Inflammatory macrophage treated with lipopolysaccharide for 1 hour (primary cell): ENCODE measurements at regions not wholly inside any gene's neighbourhood (a gene's known extent, or its start where the extent isn't known, plus 50 kb on each side); places are given as distances from the start of the nearest gene placed in this dataset.

ENCODE experiments used
- DNase-seq, 2 donors: peaks; one replicate each; pipeline ENCODE4 v3.0.0-alpha.2; 2020 to 2022

- DNase-seq: no peak
Observed at GRCh38 chr2:126795656-126796055, 103.0 kb upstream of the TEX51 start.

DNA sequence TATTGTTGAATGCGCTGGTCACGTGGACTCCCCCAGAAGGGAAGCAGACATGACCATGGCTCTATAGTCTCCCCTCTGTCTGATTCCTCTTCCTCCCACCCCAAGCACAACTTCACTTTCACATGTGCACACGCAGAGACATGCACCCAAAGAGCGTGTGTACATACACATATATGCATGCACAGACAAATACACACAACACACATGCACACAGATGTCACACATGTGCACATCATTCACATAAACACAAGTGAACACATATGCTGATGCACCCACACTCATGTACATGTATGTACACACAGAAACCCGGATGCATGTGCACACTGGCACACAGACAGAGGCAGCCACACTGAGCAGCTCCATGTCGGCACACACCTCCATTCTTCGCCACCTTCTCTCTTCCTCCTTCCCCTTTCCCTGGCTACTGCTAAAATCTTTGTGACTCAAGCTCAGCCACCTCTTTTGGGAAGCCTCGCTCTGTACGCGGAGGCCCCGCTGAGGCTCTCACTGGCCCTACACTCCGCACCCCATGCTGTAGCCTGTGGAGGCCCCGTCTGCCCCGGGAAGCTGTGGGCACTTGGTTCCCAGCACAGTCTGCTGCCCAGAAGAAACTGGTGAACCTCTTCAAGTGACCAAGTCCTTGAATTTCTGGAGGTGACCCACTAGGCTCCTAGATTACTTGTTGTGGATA is 101.6 kb upstream of the TEX51 start:
- peak in 1 of 2 donors; percentile 14 for DNase-seq

DNA sequence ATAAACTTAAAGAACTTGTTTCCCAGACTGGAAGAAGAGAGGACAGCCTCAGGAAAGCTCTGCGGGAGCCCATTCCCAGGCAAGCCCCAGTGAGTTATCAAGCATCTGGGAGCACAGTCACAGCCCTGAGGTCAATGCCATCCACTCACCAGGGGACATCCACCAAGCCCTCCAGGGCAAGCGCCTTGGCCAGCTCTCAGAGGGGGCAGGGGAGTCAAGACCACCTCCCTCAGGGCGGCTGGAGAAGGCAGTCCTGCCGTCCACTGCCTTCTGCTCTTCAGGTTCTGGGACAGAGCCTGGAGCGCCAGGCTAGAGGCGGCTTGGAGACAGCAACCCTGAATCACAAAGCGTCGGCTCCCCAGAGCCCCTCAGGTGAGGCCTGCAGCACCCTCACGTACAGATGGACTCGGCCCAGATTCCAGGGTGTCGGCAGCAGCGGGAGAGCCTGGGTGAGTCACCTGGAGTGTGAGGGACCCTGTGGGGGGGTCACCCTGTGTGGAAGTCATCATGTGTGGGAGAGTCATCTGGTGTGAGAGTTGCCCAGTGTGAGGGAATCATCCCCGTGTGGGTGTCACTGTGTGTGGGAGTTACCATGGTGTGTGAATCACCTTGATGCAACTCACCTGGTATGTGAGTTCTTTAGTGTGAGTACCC is 100.9 kb upstream of the TEX51 start:
- no peak for DNase-seq

DNA sequence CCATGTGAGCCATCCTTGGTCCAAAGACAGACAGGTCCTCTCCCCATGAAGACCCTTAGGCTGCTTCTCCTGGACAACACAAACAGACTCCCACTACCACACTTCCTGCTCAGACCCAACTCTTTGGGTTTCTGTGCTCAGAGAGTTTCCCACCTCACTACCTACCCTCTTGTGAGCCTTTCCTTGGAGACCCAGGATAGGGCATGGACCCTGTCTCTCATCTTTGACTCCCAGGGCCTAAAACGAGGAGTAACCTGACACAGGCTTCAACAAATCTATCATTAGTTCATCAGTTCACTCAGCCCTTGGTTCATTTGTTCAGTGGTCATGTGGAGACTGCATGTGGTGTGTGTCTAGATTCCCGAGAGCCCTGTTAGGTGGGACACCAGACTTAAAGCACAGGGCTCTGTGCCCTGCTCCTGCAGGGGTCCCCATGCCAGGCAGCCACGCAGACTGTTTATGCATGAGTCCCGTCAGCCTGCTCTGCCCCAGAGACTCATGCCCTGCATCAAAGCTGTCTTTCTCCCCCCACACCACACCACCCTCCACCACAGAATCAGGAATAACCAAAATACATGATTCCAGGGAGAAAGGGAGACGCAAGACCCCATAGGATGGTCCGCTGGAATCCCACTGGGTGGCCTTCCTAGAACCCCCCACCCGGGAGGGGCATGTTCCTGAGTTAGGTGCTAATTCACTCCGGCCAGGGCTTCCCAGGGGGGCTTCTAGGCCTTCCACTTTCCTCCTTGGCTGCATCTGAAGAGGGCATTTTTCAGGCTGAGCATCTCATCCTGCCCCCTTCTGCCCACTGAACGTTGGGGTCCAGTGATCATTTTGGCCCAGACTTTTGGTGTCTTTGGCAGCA is 100.2 kb upstream of the TEX51 start:
- no peak for DNase-seq

DNA sequence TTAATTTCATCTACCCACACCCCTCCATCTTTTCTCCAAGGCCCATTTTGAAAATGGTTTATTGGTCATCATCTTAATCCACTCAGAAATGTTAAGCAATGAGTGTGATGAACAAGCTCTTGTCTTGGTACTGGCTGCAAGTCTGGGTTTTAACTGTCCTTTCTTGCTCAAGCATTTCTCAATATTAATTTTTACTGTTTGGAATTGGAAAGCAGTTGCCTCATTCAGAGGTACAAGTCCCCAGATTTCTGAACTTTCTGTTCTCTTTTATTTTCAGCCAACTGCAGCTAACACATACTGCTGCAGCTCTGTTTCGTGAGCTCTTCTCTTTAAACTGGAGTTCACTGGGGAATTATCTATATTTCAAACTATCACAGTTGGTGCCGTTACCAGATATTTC is 99.4 kb upstream of the TEX51 start:
- DNase-seq: peak; percentile 75 to 81

DNA sequence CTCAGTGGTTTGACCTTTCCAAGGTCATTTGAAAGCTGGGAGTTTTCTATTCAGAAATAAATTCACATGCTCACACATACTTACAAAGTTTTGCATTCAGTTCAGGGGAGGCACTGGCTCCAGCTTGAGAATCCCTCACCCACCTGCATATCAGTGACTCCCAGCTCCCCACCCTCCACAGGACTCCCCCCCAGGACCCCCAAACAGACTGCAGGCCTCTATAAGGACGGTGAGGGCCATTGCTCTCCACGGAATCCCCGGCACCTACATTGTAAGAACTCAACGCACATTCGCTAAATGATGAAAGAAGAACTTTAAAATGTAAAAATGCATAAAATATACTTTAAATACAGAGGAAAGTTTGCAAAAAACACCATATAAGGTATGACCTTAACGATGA is 97.2 kb upstream of the TEX51 start:
- no peak for DNase-seq

GRCh38 chr2:126802316-126802715 is 96.4 kb upstream of the TEX51 start:
- no peak for DNase-seq

GRCh38 chr2:126802774-126803433 is 95.8 kb upstream of the TEX51 start:
- DNase-seq: no peak

GRCh38 chr2:126803434-126803775 is 95.3 kb upstream of the TEX51 start:
- DNase-seq: no peak

GRCh38 chr2:126804347-126804746 is 94.3 kb upstream of the TEX51 start:
- DNase-seq: no peak

DNA sequence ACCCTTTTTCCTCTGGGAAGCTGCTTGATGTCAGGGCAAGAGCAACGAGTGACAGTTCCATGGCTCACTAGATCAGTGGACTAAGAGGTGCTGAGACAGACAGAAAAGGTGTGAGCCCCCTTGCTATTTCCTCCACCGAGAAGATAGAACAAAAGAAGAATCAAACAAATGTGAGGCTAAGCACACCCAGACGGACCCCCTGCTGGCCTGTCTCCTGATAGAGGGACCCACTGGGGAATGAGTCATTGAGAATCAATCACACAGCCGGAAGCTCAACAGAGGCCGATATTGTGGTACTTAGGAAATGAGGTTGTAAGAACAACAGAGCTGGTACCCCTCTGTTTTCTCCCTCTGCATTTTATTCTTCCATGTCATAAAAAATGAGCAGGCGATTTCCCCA is 89.8 kb upstream of the TEX51 start:
- DNase-seq: no peak

- DNase-seq: no peak
Observed at GRCh38 chr2:126809340-126809739, 89.3 kb upstream of the TEX51 start.

DNA sequence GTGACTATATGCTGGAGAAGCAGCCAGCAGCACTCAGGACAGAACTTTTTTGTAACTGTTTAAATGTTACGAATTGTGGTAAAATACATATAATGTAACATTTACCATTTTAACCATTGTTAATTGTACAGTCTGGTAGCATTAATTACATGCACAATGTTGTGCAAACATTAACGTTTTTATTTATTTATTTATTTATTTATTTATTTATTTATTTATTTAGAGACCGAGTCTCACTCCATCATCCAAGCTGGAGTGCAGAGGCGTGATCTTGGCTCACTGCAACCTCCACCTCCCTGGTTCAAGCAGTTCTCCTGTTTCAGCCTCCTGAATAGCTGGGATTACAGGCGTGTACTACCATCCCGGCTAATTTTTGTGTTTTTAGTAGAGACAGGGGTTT is 88.7 kb upstream of the TEX51 start:
- no peak for DNase-seq

- DNase-seq: no peak
Observed at GRCh38 chr2:126811101-126811500, 87.6 kb upstream of the TEX51 start.

DNA sequence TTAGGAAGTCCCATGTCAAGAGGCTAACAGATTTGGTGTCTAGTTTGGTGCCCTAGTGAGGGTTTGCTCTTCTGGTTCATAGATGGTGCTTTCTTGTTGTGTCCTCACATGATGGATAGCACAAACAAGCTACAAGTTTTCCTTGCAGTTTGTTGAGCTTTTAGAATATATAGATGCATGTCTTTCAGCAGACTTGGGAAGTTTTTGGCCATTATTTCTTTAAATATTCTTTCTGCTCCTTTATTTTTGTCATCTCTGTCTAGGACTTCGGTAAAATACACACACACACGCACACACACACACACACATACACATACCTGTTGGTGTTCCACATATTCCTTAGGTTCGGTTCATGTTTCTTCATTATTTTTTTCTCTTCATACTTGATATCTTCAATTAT is 81.5 kb upstream of the TEX51 start:
- DNase-seq: no peak

GRCh38 chr2:126822115-126822514 is 76.6 kb upstream of the TEX51 start:
- DNase-seq: no peak

- DNase-seq: no peak
Observed at GRCh38 chr2:126822921-126823320, 75.8 kb upstream of the TEX51 start.

GRCh38 chr2:126823951-126824350 is 74.7 kb upstream of the TEX51 start:
- no peak for DNase-seq

GRCh38 chr2:126824663-126825062 is 74.0 kb upstream of the TEX51 start:
- DNase-seq: no peak

- DNase-seq: no peak
Observed at GRCh38 chr2:126825316-126825715, 73.4 kb upstream of the TEX51 start.

- DNase-seq: peak; percentile 25 to 26
Observed at GRCh38 chr2:126826491-126826890, 72.2 kb upstream of the TEX51 start.

DNA sequence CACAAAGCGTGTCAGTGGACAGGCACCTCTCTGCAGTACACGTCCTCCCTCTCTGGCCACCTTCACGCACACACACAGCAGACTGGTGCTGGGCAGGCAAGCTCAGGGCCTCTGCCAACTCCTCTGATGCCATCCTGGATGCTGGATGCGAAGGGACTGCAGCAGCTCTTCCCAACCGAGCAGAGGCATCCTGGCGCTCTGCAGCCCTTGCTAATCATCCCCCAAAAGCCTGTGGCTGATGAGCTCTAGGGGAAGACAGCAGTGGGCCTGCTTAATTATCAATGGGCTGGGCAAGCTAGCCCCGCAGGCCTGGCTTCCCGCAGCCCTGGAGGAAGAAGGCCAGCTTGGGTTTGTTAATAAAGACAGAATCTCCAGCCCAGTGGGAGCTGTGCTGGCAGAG is 71.3 kb upstream of the TEX51 start:
- no peak for DNase-seq

DNA sequence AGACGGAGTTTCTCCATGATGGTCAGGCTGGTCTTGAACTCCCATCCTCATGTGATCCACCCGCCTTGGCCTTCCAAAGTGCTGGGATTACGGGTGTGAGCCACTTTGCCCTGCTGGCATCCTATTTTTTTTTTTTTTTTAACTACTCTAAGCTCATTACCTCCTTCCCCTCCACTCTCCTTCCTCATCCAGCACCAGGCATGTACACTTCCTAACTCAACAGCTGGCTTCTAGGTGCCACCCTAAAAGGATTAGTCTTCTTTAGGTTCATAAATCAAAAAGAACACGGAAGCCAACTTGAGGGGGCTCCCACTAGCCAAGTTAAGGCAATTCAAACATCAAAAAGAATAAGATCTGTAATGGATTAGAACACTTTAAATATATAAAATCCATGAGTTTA is 70.6 kb upstream of the TEX51 start:
- DNase-seq: no peak

DNA sequence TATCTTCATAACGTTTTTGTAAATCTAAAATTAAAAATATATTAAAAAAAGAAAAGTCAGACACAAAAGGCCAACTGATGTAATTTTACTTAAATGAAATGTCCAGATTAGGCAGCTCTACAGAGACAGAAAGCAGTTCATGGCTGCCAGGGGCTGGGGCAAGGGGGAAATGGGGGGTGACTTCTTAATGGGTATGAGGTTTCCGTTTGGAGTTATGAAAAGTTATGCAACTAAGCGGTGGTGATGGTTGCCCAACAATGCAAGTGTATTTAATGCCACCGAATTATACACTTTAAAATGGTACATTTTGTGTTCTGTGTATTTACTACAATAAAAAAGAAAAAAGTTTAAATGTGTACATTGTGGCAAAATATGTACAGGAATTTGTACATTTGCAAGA is 70.2 kb upstream of the TEX51 start:
- DNase-seq: peak in 1 of 2 donors; percentile 54
